ENCODE measurements at regions not wholly inside any gene's neighbourhood (a gene's known extent, or its start where the extent isn't known, plus 50 kb on each side); places are given as distances from the start of the nearest gene placed in this dataset.

DNA sequence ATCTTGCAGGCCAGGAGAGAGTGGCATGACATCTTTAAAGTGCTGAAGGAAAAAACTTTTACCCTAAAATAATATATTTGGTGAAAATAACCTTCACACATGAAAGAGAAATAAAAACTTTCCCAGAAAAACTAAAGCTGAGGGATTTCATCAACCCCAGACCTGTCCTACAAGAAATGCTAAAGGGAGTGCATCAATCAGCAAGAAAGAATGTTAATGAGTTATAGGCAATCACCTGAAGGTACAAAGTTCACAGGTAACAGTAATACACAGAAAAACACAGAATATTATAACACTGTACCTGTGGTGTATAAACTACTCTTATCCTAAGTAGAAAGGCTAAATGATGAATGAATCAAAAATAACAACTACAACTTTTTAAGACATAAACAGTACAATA, 249.2 kb upstream of the PKN2 start:
- DNase-seq, result no peak
- Mint-ChIP-seq H3K4me1 (no peaks in the 10 kb centered on the region), H3K27ac (no peak overlapping the region), H3K4me3 (no peak overlapping the region), H3K9me3 (peaks cover 38% of the 10 kb centered on the region), H3K27me3 (no peaks in the 10 kb centered on the region), H3K36me3 (ENCODE audit: low read depth) (no peaks in the 10 kb centered on the region)
- no peak for ATAC-seq

DNA sequence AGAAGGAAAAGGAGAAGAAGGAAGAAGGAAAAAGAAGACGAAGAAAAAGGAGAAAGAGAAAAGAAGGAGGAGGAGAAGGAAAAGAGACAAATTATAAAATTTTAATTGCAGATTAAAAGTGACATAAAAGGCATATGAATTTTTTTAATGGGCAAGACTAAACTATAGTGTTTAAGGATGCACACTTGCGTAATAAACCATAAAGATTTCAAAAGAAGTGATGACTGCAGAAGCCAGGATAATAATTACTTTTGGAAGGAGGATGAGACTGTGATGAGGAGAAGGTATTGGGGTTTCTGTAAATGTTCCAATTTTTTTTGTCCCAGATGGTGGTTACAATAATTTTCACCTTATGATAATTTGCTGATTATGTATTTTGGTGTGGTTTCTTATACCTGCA, 243.1 kb upstream of the PKN2 start:
- H3K4me1 Mint-ChIP-seq, result no peaks in the 10 kb centered on the region
- peaks cover 27% of the 10 kb centered on the region for H3K9me3 Mint-ChIP-seq
- H3K36me3 Mint-ChIP-seq (ENCODE audit: low read depth), result no peaks in the 10 kb centered on the region
- H3K27ac Mint-ChIP-seq, result no peak overlapping the region
- H3K4me3 Mint-ChIP-seq, result no peak overlapping the region
- ATAC-seq (no peak), DNase-seq (no peak)
- no peaks in the 10 kb centered on the region for H3K27me3 Mint-ChIP-seq

DNA sequence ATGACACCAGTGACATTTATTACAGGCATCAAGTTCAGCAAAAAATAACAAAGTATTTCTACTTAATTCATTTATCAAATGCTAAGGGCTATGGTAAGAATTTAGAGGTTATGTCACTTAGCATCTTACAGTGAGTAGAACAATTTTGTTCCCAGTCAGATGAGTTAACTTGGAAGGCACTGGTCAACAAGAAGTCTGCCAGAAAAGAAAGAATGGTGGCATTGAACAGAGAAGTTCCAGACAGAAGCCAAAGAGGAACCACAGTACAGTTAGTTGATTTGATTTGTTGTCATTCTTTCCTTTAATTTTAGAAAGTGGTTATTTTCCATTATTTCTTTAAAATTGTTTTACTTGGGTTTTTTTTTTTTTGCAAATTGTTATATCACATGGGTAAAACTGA, 232.2 kb upstream of the PKN2 start:
- DNase-seq, result no peak
- H3K27me3 Mint-ChIP-seq, result no peaks in the 10 kb centered on the region
- peaks cover 6% of the 10 kb centered on the region for H3K9me3 Mint-ChIP-seq
- H3K27ac Mint-ChIP-seq, result no peak overlapping the region
- H3K4me1 Mint-ChIP-seq, result no peaks in the 10 kb centered on the region
- no peak for ATAC-seq
- no peaks in the 10 kb centered on the region for H3K36me3 Mint-ChIP-seq (ENCODE audit: low read depth)
- no peak overlapping the region for H3K4me3 Mint-ChIP-seq

DNA sequence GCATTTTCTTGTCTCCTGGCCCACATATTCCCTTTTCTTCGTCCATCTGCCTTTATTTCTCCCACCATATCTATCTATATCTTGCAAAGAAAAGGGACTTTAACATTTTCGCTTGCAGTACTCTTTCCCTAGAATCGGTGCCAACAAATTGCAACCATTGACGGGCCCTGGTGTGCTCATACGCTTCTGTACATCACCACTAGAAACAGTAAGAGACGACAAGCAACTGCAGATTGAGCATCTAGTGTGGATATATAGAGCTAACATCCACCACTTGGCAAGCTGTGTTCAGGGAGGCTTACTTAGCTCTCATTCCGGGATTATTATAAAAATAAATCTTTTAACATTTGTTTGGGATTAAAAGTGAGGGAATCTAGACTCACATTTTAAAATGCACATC, 230.8 kb upstream of the PKN2 start:
- DNase-seq (no peak), ATAC-seq (no peak)
- no peaks in the 10 kb centered on the region for H3K4me1 Mint-ChIP-seq
- no peaks in the 10 kb centered on the region for H3K27me3 Mint-ChIP-seq
- H3K36me3 Mint-ChIP-seq (ENCODE audit: low read depth), result no peaks in the 10 kb centered on the region
- no peak overlapping the region for H3K4me3 Mint-ChIP-seq
- H3K27ac Mint-ChIP-seq, result no peak overlapping the region
- no peaks in the 10 kb centered on the region for H3K9me3 Mint-ChIP-seq

DNA sequence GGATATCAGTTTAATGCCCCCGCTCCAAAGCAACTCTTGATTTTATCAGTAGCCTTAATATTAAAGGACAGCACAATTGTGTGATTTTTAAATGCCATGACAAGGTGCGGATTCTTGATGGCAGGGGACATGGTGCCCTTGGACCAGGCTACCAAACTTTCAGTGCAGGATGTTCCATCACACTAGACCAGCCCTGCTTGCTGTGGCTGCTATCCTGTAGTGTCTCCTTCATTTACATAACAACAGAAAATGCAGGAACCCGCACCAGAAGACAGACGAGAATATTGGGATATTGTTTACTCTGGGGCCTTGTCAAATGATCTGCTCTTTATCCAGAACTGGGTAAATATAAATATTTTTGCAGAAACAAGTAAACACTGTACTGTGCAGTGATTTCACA, 229.3 kb upstream of the PKN2 start:
- Mint-ChIP-seq H3K36me3 (ENCODE audit: low read depth) (no peaks in the 10 kb centered on the region), H3K4me1 (no peaks in the 10 kb centered on the region), H3K27me3 (no peaks in the 10 kb centered on the region), H3K27ac (no peak overlapping the region), H3K4me3 (no peak overlapping the region), H3K9me3 (no peaks in the 10 kb centered on the region)
- no peak for DNase-seq
- no peak for ATAC-seq

DNA sequence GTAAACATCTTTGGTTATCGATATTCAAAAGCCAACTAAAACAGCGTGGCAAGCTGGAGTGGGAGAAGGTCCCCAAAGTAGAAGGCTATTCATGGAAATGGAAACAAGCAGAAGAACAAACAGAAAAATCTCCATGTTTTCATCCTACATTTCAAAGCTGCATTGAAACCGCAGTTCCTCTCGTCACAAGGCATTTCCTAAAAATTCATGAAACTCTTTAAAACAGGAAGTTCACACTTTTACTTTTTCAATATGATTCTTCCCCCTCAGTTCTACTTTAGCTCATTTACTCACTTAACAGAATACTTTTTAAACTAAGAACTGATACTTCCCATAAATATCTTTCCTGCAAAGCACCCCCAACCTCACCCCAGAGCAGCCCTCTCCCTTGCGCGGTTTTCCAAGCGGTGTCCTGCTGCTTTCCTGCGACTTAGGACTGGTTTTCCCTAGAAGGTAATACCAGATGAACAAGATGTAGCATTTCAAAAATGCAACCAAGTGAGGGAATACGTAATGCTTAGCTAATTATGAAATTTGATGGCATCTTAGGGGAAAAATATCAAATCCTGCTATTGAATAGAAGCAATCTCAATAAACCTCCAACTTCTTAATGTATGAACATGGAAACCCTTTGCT, 228.3 kb upstream of the PKN2 start:
- DNase-seq (no peak), ATAC-seq (no peak)
- Mint-ChIP-seq H3K9me3 (no peaks in the 10 kb centered on the region), H3K4me3 (no peak overlapping the region), H3K4me1 (no peaks in the 10 kb centered on the region), H3K27me3 (no peaks in the 10 kb centered on the region), H3K36me3 (ENCODE audit: low read depth) (no peaks in the 10 kb centered on the region), H3K27ac (no peak overlapping the region)

DNA sequence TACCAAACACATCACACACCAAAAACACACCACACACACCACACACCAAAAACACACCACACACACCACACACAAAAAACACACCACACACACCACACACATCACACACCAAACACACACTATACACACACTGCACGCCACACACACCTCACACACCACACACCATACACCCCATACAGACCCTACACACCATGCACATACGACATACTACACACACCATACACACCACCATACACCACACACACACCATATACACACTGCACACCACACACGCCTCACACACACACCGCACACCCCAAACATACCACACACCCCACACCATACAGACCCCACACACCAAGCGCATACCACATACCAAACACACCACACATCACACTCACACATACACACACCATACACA, 226.9 kb upstream of the PKN2 start:
- no peaks in the 10 kb centered on the region for H3K36me3 Mint-ChIP-seq (ENCODE audit: low read depth)

DNA sequence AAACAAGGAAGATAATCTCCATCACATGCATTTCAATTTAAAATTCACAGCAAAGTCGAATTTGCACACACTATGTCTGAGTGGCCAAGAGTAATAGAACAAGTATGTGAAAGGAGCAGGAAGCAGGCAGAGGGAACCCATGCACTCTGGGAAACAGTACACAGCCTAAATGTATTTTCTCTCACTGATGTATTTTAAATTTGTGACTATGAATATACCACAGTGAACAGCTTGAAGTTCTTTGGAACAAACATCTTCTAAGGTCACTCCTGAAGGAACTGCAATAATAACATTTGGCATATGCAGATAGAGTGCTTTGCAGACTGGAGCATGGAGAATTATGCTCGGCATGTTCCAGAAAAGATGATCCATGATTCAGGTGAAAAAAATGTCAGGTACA, 223.1 kb upstream of the PKN2 start:
- H3K4me1 Mint-ChIP-seq, result no peaks in the 10 kb centered on the region
- ATAC-seq, result no peak
- no peak for DNase-seq
- no peaks in the 10 kb centered on the region for H3K36me3 Mint-ChIP-seq (ENCODE audit: low read depth)
- H3K9me3 Mint-ChIP-seq, result no peaks in the 10 kb centered on the region
- H3K27me3 Mint-ChIP-seq, result peaks cover 27% of the 10 kb centered on the region
- no peak overlapping the region for H3K27ac Mint-ChIP-seq
- H3K4me3 Mint-ChIP-seq, result no peak overlapping the region

More for the DNA sequence above, 226.9 kb upstream of the PKN2 start:
- no peaks in the 10 kb centered on the region for H3K9me3 Mint-ChIP-seq
- H3K4me3 Mint-ChIP-seq, result no peak overlapping the region
- H3K27me3 Mint-ChIP-seq, result peaks cover 12% of the 10 kb centered on the region
- ATAC-seq (no peak), DNase-seq (no peak)
- H3K4me1 Mint-ChIP-seq, result no peaks in the 10 kb centered on the region
- H3K27ac Mint-ChIP-seq, result no peak overlapping the region

DNA sequence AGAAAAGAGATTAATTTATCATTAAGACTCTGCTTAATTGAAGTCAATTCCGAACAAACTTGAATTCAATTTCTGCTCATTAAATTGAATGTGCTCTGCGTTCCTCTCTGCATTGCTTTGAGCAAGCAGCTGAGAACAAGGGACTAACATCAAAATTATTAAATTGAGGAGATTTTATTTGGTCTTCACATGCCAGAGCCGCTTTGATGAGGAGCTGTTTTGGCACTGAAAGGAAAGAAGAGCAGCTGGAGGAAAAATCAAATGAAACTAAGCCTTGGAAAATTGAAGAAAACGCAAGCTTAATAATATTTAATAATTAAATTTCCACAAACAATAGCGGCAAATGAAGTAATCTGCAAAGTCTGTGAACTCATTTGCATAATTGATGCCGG, 222.0 kb upstream of the PKN2 start:
- Mint-ChIP-seq H3K36me3 (ENCODE audit: low read depth) (no peaks in the 10 kb centered on the region), H3K27ac (no peak overlapping the region), H3K9me3 (no peaks in the 10 kb centered on the region), H3K27me3 (peaks cover 27% of the 10 kb centered on the region), H3K4me1 (no peaks in the 10 kb centered on the region), H3K4me3 (no peak overlapping the region)
- no peak for DNase-seq
- no peak for ATAC-seq

DNA sequence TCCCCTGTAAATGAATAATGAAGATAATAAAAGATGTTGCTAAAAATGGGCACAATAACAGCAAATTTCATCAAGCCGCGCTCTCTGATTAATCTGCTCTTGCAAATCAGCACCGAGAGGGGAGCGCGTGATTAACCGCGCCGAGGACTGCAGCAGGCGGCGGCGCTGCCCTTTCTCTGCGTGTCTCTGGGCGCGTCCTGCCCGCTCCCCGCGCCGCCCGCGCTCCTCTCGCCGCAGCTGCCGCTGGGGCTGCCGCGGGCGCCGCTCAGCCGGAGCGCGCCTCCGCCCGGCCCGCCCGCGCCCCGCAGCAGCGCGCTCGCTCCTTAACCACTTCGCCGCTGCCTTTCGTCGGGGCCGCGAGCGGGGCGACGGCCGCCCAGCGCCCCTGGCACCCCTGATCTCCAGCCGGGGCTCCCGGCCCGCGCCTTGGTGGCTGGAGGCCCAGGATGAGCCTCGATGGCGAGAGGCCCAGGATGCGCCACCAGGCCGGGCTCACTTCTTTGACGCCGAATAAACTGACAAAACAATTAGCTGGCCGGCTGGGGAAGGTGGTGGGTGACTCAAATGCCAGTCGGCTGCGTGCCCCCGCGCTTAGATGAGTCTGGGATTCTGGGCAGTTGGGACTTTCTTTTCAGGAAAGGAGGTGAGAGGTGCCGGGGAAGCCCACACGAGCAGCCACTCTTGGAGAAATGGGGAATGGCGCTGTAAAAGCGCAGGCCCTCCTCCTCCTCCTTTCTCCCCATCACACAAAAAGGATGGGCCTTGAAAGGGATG, 221.4 kb upstream of the PKN2 start:
- Mint-ChIP-seq H3K27me3 (peaks cover 27% of the 10 kb centered on the region), H3K36me3 (ENCODE audit: low read depth) (no peaks in the 10 kb centered on the region), H3K9me3 (no peaks in the 10 kb centered on the region), H3K4me3 (no peak overlapping the region), H3K4me1 (no peaks in the 10 kb centered on the region), H3K27ac (no peak overlapping the region)
- DNase-seq (no peak), ATAC-seq (no peak)

DNA sequence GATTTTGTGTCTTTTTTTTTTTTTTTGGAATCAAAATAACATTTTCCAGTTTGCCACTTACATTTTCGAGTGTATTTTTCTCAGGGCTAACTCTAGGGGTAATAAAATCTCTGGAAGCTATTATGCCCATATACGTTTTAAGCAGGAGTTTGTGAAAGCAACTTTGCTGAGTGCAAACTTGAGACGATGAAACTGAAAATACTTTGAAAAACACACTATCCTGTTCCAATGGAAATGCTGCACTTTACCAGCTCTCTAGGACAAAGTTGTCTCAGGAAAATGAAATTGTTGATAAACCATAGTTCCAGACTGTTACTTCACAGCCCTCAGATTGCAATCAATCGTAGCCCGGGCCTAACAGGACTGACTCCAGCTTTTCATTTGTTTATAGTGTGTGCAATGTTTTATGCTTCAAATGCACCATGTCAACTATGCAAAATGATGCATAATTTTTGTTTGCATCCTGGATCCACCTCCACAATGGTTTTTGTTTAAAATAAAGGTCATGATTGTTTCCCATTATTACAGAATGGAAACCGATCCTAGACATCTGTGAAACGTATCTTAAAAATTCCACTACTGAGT, 220.6 kb upstream of the PKN2 start:
- no peak overlapping the region for H3K27ac Mint-ChIP-seq
- H3K27me3 Mint-ChIP-seq, result peaks cover 27% of the 10 kb centered on the region
- no peak overlapping the region for H3K4me3 Mint-ChIP-seq
- ATAC-seq (no peak), DNase-seq (no peak)
- H3K9me3 Mint-ChIP-seq, result no peaks in the 10 kb centered on the region
- no peaks in the 10 kb centered on the region for H3K4me1 Mint-ChIP-seq
- no peaks in the 10 kb centered on the region for H3K36me3 Mint-ChIP-seq (ENCODE audit: low read depth)

DNA sequence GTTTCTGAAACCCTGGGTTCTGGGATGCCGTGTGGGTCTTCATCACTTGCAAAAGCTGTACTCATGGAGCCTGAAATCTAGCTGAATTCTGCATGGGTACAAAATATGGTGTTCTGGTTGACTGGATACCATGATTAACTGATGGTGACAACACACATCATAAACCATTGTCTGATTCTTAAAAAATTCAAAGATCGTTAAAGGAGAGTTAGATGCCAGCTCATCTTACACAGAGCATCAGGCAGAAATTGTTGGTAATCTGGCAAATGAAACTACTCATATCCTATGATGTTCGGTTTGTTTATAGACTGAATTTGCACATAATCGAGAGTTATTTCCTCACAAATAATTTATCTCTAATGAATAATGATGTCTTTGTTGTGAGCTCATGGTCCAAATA, 218.1 kb upstream of the PKN2 start:
- H3K27me3 Mint-ChIP-seq, result peaks cover 24% of the 10 kb centered on the region
- ATAC-seq, result no peak
- H3K27ac Mint-ChIP-seq, result no peak overlapping the region
- no peak for DNase-seq
- no peak overlapping the region for H3K4me3 Mint-ChIP-seq
- H3K9me3 Mint-ChIP-seq, result no peaks in the 10 kb centered on the region
- no peaks in the 10 kb centered on the region for H3K36me3 Mint-ChIP-seq (ENCODE audit: low read depth)
- no peaks in the 10 kb centered on the region for H3K4me1 Mint-ChIP-seq

DNA sequence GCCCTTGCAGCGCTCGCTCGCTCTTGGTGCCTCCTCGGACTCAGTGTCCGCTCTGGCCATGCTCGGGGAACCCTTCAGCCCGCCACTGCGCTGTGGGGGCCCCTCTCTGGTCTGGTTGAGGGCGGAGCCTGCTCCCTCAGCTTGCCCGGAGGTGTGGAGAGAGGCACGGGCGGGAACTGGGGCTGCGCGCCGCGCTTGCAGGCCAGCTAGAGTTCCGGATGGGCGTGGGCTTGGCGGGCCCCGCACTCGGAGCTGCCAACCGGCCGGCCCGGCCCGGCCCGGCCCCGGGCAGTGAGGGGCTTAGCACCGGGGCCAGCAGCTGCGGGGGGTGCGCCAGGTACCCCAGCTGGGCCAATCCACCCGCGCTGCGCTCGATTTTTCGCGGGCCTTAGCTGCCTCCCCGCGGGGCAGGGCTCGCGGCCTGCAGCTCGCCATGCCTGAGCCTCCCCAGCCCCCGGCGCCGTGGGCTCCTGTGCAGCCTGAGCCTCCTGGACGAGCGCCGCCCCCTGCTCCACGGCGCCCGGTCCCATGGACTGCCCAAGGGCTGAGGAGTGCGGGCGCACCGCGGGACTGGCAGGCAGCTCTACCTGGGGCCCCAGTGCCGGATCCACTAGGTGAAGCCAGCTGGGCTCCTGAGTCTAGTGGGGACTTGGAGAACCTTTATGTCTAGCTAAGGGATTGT, 217.0 kb upstream of the PKN2 start:
- Mint-ChIP-seq H3K27ac (no peak overlapping the region), H3K4me3 (no peak overlapping the region), H3K9me3 (no peaks in the 10 kb centered on the region), H3K36me3 (ENCODE audit: low read depth) (no peaks in the 10 kb centered on the region), H3K4me1 (no peaks in the 10 kb centered on the region), H3K27me3 (peaks cover 16% of the 10 kb centered on the region)
- DNase-seq (no peak), ATAC-seq (no peak)

DNA sequence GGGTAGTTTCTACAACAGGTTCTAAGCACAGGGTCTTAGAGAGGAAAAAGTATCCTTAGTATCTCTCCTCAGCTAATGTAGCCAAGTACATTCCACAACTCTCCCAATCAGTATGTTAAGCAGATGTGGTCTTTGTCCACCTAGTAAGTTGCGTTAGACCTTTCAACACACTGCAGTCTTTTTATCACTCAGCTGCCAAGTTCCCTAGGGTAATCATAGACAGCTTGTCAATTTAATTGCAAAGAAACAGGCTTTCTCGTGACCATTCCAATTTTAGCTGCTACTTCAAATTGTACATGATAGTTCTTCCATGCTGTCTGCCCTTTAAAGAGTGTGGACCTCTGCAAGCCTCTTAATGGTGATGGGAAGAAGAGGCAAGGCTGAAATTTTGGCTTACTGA, 211.8 kb upstream of the PKN2 start:
- no peak overlapping the region for H3K27ac Mint-ChIP-seq
- DNase-seq (no peak), ATAC-seq (no peak)
- no peaks in the 10 kb centered on the region for H3K27me3 Mint-ChIP-seq
- no peaks in the 10 kb centered on the region for H3K4me1 Mint-ChIP-seq
- no peaks in the 10 kb centered on the region for H3K9me3 Mint-ChIP-seq
- no peak overlapping the region for H3K4me3 Mint-ChIP-seq
- no peaks in the 10 kb centered on the region for H3K36me3 Mint-ChIP-seq (ENCODE audit: low read depth)

DNA sequence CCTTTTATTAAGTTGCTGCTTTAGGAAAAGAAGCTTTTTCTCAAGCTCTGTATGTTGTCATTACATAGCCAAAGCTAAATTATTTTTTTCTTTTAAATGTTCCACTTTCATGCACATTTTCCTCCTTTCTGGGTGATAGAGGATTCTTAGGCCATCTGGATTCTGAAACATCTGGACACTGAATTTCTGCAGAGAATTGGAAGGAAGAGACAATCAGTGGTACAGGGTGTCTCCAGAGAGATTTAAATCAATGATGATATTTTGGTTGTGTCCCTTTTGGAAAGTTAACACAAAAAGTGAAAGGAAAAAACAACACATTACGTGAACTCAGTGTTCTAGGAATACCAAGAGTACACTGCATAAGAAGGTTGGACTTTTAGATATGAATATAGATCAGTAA, 211.4 kb upstream of the PKN2 start:
- H3K9me3 Mint-ChIP-seq, result no peaks in the 10 kb centered on the region
- no peaks in the 10 kb centered on the region for H3K36me3 Mint-ChIP-seq (ENCODE audit: low read depth)
- no peak for DNase-seq
- no peak for ATAC-seq
- H3K4me1 Mint-ChIP-seq, result no peaks in the 10 kb centered on the region
- no peak overlapping the region for H3K4me3 Mint-ChIP-seq
- no peaks in the 10 kb centered on the region for H3K27me3 Mint-ChIP-seq
- H3K27ac Mint-ChIP-seq, result no peak overlapping the region

Measured in activated naive CD8-positive, alpha-beta T cell treated with anti-CD3 and anti-CD28 coated beads, Interleukin-2, amount 50 U/mL, for 24 hours (primary cell).